Keratinocyte (primary cell): ENCODE measurements at regions not wholly inside any gene's neighbourhood (a gene's known extent, or its start where the extent isn't known, plus 50 kb on each side); places are given as distances from the start of the nearest gene placed in this dataset.

Source experiments
- DNase-seq: peaks from one replicate; pipeline ENCODE4 v3.0.0-alpha.2; 2011; ENCODE audit warnings: low read depth, missing footprints, low spot score
- FAIRE-seq: peaks from 2 replicates; lab custom pipeline; 2011; peaks lifted over from hg19 to GRCh38; lab: Jason Lieb, UNC
- H2AFZ ChIP-seq: 2 replicates; pipeline ENCODE4 v1.6.0; 2012; ENCODE audit warnings: low read length, control low read depth, inconsistent platforms; ENCODE audit not compliant: control insufficient read depth
- H3K27ac ChIP-seq: 2 replicates; pipeline ENCODE4 v1.5.1; 2011; ENCODE audit warnings: low read length; ENCODE audit not compliant: control insufficient read depth, insufficient read depth
- H3K27me3 ChIP-seq: 3 replicates; pipeline ENCODE4 v1.6.0; 2011; ENCODE audit warnings: low read length; ENCODE audit not compliant: control insufficient read depth, insufficient read depth; ENCODE audit errors: extremely low read depth
- H3K36me3 ChIP-seq, 2 experiments: 2 replicates in 1 of 2; 3 replicates in 1 of 2; pipeline ENCODE4 v1.5.1; 2011; ENCODE audit warnings: low read length in 2 of 2, mild to moderate bottlenecking in 1 of 2; ENCODE audit not compliant: control insufficient read depth in 2 of 2, insufficient read depth in 2 of 2; ENCODE audit errors: extremely low read depth in 1 of 2
- H3K4me1 ChIP-seq: 3 replicates; pipeline ENCODE4 v1.5.1; 2011; ENCODE audit warnings: low read length; ENCODE audit not compliant: control insufficient read depth, insufficient read depth; ENCODE audit errors: extremely low read depth
- H3K4me2 ChIP-seq: 3 replicates; pipeline ENCODE4 v1.6.0; 2011; ENCODE audit warnings: low read depth, low read length; ENCODE audit not compliant: control insufficient read depth, insufficient read depth; ENCODE audit errors: extremely low read depth
- H3K4me3 ChIP-seq, 3 experiments: fragments of 200-600 bp in 1 of 3; sonication (generic) in 1 of 3; 2 replicates in 2 of 3; 3 replicates in 1 of 3; pipeline ENCODE4 v1.5.1; 2011 to 2016; ENCODE audit warnings: low read length in 3 of 3, mild to moderate bottlenecking in 3 of 3, control low read depth in 2 of 3, inconsistent platforms in 1 of 3, low read depth in 1 of 3, mixed read lengths in 1 of 3, mixed run types in 1 of 3, moderate library complexity in 1 of 3; ENCODE audit not compliant: control insufficient read depth in 2 of 3, insufficient read depth in 2 of 3; ENCODE audit errors: extremely low read depth in 1 of 3
- H3K79me2 ChIP-seq: 2 replicates; pipeline ENCODE4 v1.6.0; 2012; ENCODE audit warnings: low read length; ENCODE audit not compliant: control insufficient read depth, insufficient read depth
- H3K9ac ChIP-seq: 3 replicates; pipeline ENCODE4 v1.6.0; 2011; ENCODE audit warnings: low read length; ENCODE audit not compliant: control insufficient read depth, insufficient read depth; ENCODE audit errors: extremely low read depth
- H3K9me1 ChIP-seq: 3 replicates; pipeline ENCODE4 v1.6.0; 2011; ENCODE audit warnings: low read length; ENCODE audit not compliant: control insufficient read depth, insufficient read depth; ENCODE audit errors: extremely low read depth
- H3K9me3 ChIP-seq: 2 replicates; pipeline ENCODE4 v1.5.1; 2012; ENCODE audit warnings: low read depth, low read length; ENCODE audit not compliant: control insufficient read depth
- H4K20me1 ChIP-seq: 3 replicates; pipeline ENCODE4 v1.6.0; 2011; ENCODE audit warnings: low read length; ENCODE audit not compliant: control insufficient read depth, insufficient read depth; ENCODE audit errors: extremely low read depth
- EZH2 ChIP-seq: IDR thresholded peaks from one replicate; pipeline ENCODE4 v1.6.1; 2012; ENCODE audit warnings: inconsistent platforms, mild to moderate bottlenecking, low read length, moderate library complexity
- dilution Hi-C: fragments of 300-500 bp; cut with MboI; formaldehyde crosslinking; loops from one replicate; pipeline ENCODE4 v1.7.0; 2020; ENCODE audit warnings: low sequenced_read_pairs; ENCODE audit not compliant: extremely low pct_ligation_motif_present
- TF ChIP-seq, protein P1 (sequence below), 3 experiments: IDR thresholded peaks in 1 of 3; conservative IDR thresholded peaks in 1 of 3; optimal IDR thresholded peaks in 1 of 3; 2 replicates in 2 of 3; 3 replicates in 1 of 3; pipeline versions ENCODE3 to v1.5.1; 2011; ENCODE audit warnings: low read length in 3 of 3, mild to moderate bottlenecking in 3 of 3, moderate library complexity in 2 of 3, control low read depth in 1 of 3, inconsistent platforms in 1 of 3; ENCODE audit not compliant: insufficient read depth in 2 of 3; ENCODE audit errors: extremely low read depth in 1 of 3

DNA sequence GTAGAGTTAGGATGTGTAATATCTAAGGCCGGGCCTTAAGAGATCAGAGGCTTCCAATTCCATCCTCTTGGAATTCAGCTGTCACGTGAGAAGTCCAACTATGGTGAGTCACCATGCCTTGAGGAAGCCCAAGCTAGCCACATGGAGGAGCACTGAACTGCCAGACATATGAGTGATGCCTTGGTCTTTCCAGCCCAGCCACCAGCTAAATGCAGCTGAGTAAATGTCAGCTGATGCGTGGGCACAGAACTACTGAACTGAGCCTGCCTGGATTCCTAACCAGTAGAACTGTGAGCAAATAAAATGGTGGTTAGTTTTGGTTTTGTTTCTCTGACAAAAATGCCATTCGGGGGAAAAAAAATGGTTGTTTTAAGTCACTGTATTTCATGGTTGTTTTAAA is 153.7 kb upstream of the SERTAD2 start:
- H3K79me2 ChIP-seq, result no peaks in the 10 kb centered on the region
- no peak for TF ChIP-seq EZH2
- TF ChIP-seq, protein P1, sequence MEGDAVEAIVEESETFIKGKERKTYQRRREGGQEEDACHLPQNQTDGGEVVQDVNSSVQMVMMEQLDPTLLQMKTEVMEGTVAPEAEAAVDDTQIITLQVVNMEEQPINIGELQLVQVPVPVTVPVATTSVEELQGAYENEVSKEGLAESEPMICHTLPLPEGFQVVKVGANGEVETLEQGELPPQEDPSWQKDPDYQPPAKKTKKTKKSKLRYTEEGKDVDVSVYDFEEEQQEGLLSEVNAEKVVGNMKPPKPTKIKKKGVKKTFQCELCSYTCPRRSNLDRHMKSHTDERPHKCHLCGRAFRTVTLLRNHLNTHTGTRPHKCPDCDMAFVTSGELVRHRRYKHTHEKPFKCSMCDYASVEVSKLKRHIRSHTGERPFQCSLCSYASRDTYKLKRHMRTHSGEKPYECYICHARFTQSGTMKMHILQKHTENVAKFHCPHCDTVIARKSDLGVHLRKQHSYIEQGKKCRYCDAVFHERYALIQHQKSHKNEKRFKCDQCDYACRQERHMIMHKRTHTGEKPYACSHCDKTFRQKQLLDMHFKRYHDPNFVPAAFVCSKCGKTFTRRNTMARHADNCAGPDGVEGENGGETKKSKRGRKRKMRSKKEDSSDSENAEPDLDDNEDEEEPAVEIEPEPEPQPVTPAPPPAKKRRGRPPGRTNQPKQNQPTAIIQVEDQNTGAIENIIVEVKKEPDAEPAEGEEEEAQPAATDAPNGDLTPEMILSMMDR (optimal IDR thresholded peaks at IDR 0.05 in 1 of 3, IDR thresholded peaks at IDR 0.05 in 1 of 3, conservative IDR thresholded peaks at IDR 0.05 in 1 of 3; ENCODE audit: extremely low read depth in 1 of 3, insufficient read depth in 2 of 3, low read length in 3 of 3), result peak in 2 of 3 experiments; percentile 31 to 56
- no peaks in the 10 kb centered on the region for H3K9me3 ChIP-seq
- H3K4me3 ChIP-seq, result no peak overlapping the region
- H3K36me3 ChIP-seq, result no peaks in the 10 kb centered on the region
- H3K9me1 ChIP-seq, result no peaks in the 10 kb centered on the region
- peaks cover 21% of the 10 kb centered on the region for H3K4me1 ChIP-seq
- FAIRE-seq (peak; percentile 95), DNase-seq (peak; percentile 93)
- H2AFZ ChIP-seq, result peak overlapping the region; percentile 4
- dilution Hi-C loops, result no loop called here
- peak overlapping the region; percentile 63 for H3K4me2 ChIP-seq
- no peaks in the 10 kb centered on the region for H3K27me3 ChIP-seq
- H3K9ac ChIP-seq, result no peak overlapping the region
- no peaks in the 10 kb centered on the region for H4K20me1 ChIP-seq
- H3K27ac ChIP-seq, result peak overlapping the region; percentile 56

- H3K9me1 ChIP-seq, result no peaks in the 10 kb centered on the region
- TF ChIP-seq EZH2, result no peak
- dilution Hi-C loops, result no loop called here
- DNase-seq (no peak), FAIRE-seq (no peak)
- peak overlapping the region; percentile 56 for H3K27ac ChIP-seq
- no peak overlapping the region for H3K4me3 ChIP-seq
- H4K20me1 ChIP-seq, result no peaks in the 10 kb centered on the region
- no peak overlapping the region for H3K9ac ChIP-seq
- no peaks in the 10 kb centered on the region for H3K27me3 ChIP-seq
- peaks cover 23% of the 10 kb centered on the region for H3K4me1 ChIP-seq
- no peaks in the 10 kb centered on the region for H3K9me3 ChIP-seq
- no peaks in the 10 kb centered on the region for H3K36me3 ChIP-seq
- H2AFZ ChIP-seq, result no peak overlapping the region
- H3K79me2 ChIP-seq, result no peaks in the 10 kb centered on the region
- no peak overlapping the region for H3K4me2 ChIP-seq
These were observed 154.4 kb upstream of the SERTAD2 start for GRCh38 chr2:64808092-64808491.

DNA sequence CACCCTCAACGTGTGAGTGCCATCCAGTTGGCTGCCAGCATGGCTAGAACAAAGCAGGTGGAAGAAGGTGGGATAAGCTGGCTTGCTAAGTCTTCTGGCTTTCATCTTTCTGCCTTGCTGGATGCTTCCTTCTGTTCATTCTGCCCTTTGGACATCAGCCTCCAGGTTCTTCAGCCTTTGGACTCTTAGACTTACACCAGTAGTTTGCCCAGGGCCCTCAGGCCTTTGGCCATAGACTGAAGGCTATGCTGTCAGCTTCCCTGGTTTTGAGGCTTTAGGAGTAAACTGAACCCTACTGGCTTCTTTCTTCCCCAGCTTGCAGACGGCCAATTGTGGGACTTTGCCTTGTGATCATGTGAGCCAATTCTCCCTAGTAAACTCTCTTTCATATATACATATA is 155.0 kb upstream of the SERTAD2 start:
- Histone ChIP-seq H4K20me1 (no peaks in the 10 kb centered on the region), H3K27ac (no peak overlapping the region), H3K9me3 (no peaks in the 10 kb centered on the region), H2AFZ (no peak overlapping the region), H3K4me1 (peaks cover 23% of the 10 kb centered on the region), H3K36me3 (no peaks in the 10 kb centered on the region), H3K79me2 (no peaks in the 10 kb centered on the region), H3K4me3 (no peak overlapping the region), H3K27me3 (no peaks in the 10 kb centered on the region), H3K9ac (no peak overlapping the region), H3K4me2 (no peak overlapping the region), H3K9me1 (no peaks in the 10 kb centered on the region)
- dilution Hi-C loops, result no loop called here
- TF ChIP-seq, protein P1 (optimal IDR thresholded peaks at IDR 0.05 in 1 of 3, IDR thresholded peaks at IDR 0.05 in 1 of 3, conservative IDR thresholded peaks at IDR 0.05 in 1 of 3; ENCODE audit: extremely low read depth in 1 of 3, insufficient read depth in 2 of 3, low read length in 3 of 3), result no peak
- TF ChIP-seq EZH2, result no peak
- FAIRE-seq (no peak), DNase-seq (no peak)
